ENCODE measurements at regions not wholly inside any gene's neighbourhood (a gene's known extent, or its start where the extent isn't known, plus 50 kb on each side); places are given as distances from the start of the nearest gene placed in this dataset.

DNA sequence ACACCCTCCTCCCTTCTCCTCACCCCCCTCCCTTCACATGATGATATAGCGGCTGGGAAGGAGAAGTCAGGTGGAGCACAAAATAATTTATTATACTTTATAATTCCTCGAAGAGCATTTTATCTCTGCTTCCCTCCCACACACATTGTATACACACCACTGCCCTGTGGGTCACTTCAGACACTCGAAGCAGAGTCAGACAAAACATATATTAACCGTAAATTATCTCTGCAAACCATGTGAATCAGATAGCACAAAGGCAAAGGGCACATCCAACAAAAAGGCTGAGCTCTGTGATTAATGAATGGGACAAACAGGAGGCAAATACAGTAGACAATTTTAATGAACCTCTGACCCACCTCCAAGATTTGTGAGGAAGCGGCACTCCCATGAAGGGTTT lies 450.7 kb downstream of the GALC start:
- no peak overlapping the region for H3K9ac ChIP-seq
- TF ChIP-seq, protein P1, sequence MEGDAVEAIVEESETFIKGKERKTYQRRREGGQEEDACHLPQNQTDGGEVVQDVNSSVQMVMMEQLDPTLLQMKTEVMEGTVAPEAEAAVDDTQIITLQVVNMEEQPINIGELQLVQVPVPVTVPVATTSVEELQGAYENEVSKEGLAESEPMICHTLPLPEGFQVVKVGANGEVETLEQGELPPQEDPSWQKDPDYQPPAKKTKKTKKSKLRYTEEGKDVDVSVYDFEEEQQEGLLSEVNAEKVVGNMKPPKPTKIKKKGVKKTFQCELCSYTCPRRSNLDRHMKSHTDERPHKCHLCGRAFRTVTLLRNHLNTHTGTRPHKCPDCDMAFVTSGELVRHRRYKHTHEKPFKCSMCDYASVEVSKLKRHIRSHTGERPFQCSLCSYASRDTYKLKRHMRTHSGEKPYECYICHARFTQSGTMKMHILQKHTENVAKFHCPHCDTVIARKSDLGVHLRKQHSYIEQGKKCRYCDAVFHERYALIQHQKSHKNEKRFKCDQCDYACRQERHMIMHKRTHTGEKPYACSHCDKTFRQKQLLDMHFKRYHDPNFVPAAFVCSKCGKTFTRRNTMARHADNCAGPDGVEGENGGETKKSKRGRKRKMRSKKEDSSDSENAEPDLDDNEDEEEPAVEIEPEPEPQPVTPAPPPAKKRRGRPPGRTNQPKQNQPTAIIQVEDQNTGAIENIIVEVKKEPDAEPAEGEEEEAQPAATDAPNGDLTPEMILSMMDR (conservative IDR thresholded peaks at IDR 0.05; ENCODE audit: low read depth, low read length), result no peak
- no peaks in the 10 kb centered on the region for H3K36me3 ChIP-seq (ENCODE audit: insufficient read depth)
- no peak overlapping the region for H2AFZ ChIP-seq (ENCODE audit: low read depth)
- H3K4me2 ChIP-seq, result no peak overlapping the region
- H3K27ac ChIP-seq, result no peak overlapping the region
- H4K20me1 ChIP-seq (ENCODE audit: insufficient read depth), result no peaks in the 10 kb centered on the region
- H3K79me2 ChIP-seq (ENCODE audit: insufficient read depth, low read depth), result no peaks in the 10 kb centered on the region
- no peak overlapping the region for H3K4me3 ChIP-seq (IDR thresholded peaks at IDR 0.05; ENCODE audit: insufficient read depth, low read depth, low read length)
- H3K27me3 ChIP-seq (ENCODE audit: insufficient read depth, low read depth), result no peaks in the 10 kb centered on the region
- H3K4me1 ChIP-seq (ENCODE audit: low read depth, poor library complexity, severe bottlenecking), result no peaks in the 10 kb centered on the region

DNA sequence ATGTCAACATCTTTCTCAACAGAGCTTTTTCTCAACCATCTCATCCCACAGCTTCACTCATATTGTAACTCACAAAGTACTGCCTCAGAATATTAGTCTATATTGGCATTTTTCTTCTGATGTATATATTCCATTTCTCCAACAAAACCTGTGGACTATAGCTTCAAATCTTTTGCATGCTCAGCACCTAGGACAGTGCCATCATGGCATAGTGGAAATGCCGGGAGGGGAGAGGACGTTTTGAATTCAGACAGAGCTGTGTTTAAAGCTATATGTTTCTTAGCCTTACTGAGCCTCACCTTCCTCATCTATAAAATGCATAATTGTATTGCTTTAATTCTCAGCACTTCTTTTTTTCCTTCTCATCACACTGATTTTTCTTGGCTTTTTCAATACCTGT lies 452.6 kb downstream of the GALC start:
- no peak overlapping the region for H3K27ac ChIP-seq

DNA sequence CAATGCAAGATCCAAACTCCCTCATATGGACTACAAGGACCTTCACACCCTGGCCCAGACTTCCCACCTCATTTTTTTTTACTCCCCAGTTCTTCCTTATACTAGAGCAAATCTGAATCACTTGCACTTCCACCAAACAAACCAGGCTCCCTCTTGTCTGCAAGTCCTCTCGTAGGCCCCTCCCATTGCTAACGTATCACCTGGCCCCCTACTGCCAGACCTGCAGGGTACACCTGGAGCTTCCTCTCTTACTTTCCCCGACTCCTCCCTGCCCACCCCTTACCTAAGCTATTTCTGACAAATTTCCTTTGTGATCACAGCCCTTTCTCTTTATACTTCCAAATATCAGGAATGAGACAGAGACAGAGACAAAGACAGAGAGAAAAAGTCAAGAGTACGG lies 463.9 kb downstream of the GALC start:
- Histone ChIP-seq H3K4me2 (no peak overlapping the region), H2AFZ (ENCODE audit: low read depth) (no peak overlapping the region), H4K20me1 (ENCODE audit: insufficient read depth) (no peaks in the 10 kb centered on the region), H3K27me3 (ENCODE audit: insufficient read depth, low read depth) (no peaks in the 10 kb centered on the region), H3K4me3 (IDR thresholded peaks at IDR 0.05; ENCODE audit: insufficient read depth, low read depth, low read length) (no peak overlapping the region), H3K4me1 (ENCODE audit: low read depth, poor library complexity, severe bottlenecking) (no peaks in the 10 kb centered on the region), H3K79me2 (ENCODE audit: insufficient read depth, low read depth) (no peaks in the 10 kb centered on the region), H3K9ac (no peak overlapping the region), H3K27ac (no peak overlapping the region), H3K36me3 (ENCODE audit: insufficient read depth) (no peaks in the 10 kb centered on the region)
- TF ChIP-seq, protein P1 (conservative IDR thresholded peaks at IDR 0.05; ENCODE audit: low read depth, low read length), result no peak

More for the DNA sequence above, 452.6 kb downstream of the GALC start:
- H3K27me3 ChIP-seq (ENCODE audit: insufficient read depth, low read depth), result no peaks in the 10 kb centered on the region
- no peak overlapping the region for H2AFZ ChIP-seq (ENCODE audit: low read depth)
- no peaks in the 10 kb centered on the region for H3K79me2 ChIP-seq (ENCODE audit: insufficient read depth, low read depth)
- H3K4me2 ChIP-seq, result no peak overlapping the region
- TF ChIP-seq, protein P1 (conservative IDR thresholded peaks at IDR 0.05; ENCODE audit: low read depth, low read length), result no peak
- no peaks in the 10 kb centered on the region for H3K36me3 ChIP-seq (ENCODE audit: insufficient read depth)
- no peaks in the 10 kb centered on the region for H4K20me1 ChIP-seq (ENCODE audit: insufficient read depth)
- H3K9ac ChIP-seq, result no peak overlapping the region
- no peaks in the 10 kb centered on the region for H3K4me1 ChIP-seq (ENCODE audit: low read depth, poor library complexity, severe bottlenecking)
- no peak overlapping the region for H3K4me3 ChIP-seq (IDR thresholded peaks at IDR 0.05; ENCODE audit: insufficient read depth, low read depth, low read length)

DNA sequence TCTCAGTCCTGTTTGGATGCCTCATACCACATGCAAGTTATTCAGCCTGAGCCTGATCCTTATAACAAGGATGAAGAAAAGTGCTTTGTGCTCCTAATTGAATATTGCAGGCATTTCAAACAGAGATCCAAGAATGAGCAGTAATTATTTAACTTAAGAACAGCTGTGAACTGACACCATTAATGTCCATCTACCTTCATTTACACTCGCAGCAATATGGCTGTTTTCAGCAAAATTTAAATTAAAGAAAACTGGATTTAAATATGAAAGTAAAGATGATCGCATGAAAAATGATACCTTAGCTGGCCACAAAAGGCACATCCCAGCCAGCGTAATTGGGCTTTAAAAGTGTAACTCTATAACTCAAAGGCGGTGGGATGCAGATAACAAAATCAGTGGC lies 466.3 kb downstream of the GALC start:
- Histone ChIP-seq H3K9ac (no peak overlapping the region), H3K4me1 (ENCODE audit: low read depth, poor library complexity, severe bottlenecking) (peaks cover 8% of the 10 kb centered on the region), H4K20me1 (ENCODE audit: insufficient read depth) (no peaks in the 10 kb centered on the region), H3K4me3 (IDR thresholded peaks at IDR 0.05; ENCODE audit: insufficient read depth, low read depth, low read length) (no peak overlapping the region), H3K27me3 (ENCODE audit: insufficient read depth, low read depth) (no peaks in the 10 kb centered on the region), H3K4me2 (no peak overlapping the region), H3K36me3 (ENCODE audit: insufficient read depth) (no peaks in the 10 kb centered on the region), H3K79me2 (ENCODE audit: insufficient read depth, low read depth) (no peaks in the 10 kb centered on the region), H2AFZ (ENCODE audit: low read depth) (no peak overlapping the region), H3K27ac (no peak overlapping the region)
- TF ChIP-seq, protein P1 (conservative IDR thresholded peaks at IDR 0.05; ENCODE audit: low read depth, low read length), result no peak

Data from KMS-11 (cell line).